ENCODE measurements at regions not wholly inside any gene's neighbourhood (a gene's known extent, or its start where the extent isn't known, plus 50 kb on each side); places are given as distances from the start of the nearest gene placed in this dataset.

DNA sequence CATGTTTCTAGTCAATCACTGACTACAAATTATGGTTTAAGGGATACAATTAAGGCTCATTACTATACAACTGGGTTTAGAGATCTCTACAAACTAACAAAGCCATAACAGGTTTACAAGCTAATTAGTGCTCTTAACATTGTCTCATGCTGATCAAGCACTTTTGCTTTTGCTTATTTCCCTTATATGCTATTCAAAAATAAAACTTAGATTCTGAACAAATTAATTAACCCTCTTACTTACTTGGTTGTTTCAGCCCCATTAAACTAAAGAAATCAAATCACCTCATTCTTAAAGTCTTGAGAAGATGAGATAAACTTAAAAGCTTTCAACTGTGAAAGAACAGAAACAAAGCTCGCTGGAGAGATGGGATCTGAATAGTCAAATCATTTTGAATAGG, 2024.5 kb upstream of the ADGRL3 start:
- TF ChIP-seq POLR2A (IDR thresholded peaks at IDR 0.05): no peak
- TF ChIP-seq, protein P1, sequence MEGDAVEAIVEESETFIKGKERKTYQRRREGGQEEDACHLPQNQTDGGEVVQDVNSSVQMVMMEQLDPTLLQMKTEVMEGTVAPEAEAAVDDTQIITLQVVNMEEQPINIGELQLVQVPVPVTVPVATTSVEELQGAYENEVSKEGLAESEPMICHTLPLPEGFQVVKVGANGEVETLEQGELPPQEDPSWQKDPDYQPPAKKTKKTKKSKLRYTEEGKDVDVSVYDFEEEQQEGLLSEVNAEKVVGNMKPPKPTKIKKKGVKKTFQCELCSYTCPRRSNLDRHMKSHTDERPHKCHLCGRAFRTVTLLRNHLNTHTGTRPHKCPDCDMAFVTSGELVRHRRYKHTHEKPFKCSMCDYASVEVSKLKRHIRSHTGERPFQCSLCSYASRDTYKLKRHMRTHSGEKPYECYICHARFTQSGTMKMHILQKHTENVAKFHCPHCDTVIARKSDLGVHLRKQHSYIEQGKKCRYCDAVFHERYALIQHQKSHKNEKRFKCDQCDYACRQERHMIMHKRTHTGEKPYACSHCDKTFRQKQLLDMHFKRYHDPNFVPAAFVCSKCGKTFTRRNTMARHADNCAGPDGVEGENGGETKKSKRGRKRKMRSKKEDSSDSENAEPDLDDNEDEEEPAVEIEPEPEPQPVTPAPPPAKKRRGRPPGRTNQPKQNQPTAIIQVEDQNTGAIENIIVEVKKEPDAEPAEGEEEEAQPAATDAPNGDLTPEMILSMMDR (IDR thresholded peaks at IDR 0.05): no peak
- Histone ChIP-seq H3K27me3 (no peaks in the 10 kb centered on the region), H3K4me3 (no peak overlapping the region), H3K9me3 (no peaks in the 10 kb centered on the region), H3K36me3 (no peaks in the 10 kb centered on the region), H3K4me1 (no peaks in the 10 kb centered on the region), H3K27ac (no peak overlapping the region)
- no peak for DNase-seq

DNA sequence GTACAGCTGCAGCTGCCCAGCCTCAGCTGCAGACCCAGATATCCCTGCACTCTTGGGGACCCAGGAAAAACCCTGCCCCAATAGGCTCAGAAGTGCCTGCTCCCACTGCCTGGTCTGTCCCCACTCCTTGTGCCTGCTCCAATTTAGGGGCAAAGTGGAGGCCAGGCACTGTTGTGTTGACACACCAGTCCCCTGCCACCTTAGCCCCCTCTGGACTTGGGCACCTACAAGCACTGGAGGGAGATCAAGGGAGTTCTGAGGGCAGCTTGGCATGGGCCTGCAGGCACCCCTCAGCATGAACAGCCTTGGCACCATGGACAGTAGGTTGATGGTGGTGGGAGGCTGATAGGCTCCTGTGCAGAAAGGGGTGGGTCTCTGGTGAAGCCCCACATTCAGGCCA, 2020.8 kb upstream of the ADGRL3 start:
- H3K4me1 ChIP-seq: no peaks in the 10 kb centered on the region
- no peak overlapping the region for H3K4me3 ChIP-seq
- H3K9me3 ChIP-seq: no peaks in the 10 kb centered on the region
- no peak overlapping the region for H3K27ac ChIP-seq
- no peaks in the 10 kb centered on the region for H3K27me3 ChIP-seq
- H3K36me3 ChIP-seq: no peaks in the 10 kb centered on the region
- DNase-seq: no peak
- TF ChIP-seq POLR2A (IDR thresholded peaks at IDR 0.05): no peak
- TF ChIP-seq, protein P1 (IDR thresholded peaks at IDR 0.05): no peak

DNA sequence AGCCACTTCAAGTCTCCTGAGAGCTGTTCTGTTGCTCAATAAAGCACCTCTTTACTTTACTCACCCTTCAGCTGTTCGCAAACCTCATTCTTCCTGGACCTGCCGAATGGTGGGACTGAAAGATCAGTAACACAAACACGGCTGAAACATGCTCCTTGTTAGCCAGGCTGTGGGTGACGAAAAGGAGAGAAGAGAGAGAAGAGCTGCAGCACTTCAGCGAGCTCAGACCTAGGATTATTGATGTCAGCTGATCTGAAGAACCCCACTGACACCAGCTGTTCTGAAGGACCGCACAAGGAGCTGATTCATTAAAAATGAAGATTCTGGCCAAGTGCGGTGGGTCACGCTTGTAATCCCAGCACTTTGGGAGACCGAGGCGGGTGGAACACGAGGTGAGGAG, 2020.0 kb upstream of the ADGRL3 start:
- H3K4me3 ChIP-seq: no peak overlapping the region
- H3K4me1 ChIP-seq: no peaks in the 10 kb centered on the region
- H3K9me3 ChIP-seq: no peaks in the 10 kb centered on the region
- no peaks in the 10 kb centered on the region for H3K27me3 ChIP-seq
- H3K27ac ChIP-seq: no peak overlapping the region
- H3K36me3 ChIP-seq: no peaks in the 10 kb centered on the region
- TF ChIP-seq, protein P1 (IDR thresholded peaks at IDR 0.05): no peak
- TF ChIP-seq POLR2A (IDR thresholded peaks at IDR 0.05): no peak
- DNase-seq: no peak

DNA sequence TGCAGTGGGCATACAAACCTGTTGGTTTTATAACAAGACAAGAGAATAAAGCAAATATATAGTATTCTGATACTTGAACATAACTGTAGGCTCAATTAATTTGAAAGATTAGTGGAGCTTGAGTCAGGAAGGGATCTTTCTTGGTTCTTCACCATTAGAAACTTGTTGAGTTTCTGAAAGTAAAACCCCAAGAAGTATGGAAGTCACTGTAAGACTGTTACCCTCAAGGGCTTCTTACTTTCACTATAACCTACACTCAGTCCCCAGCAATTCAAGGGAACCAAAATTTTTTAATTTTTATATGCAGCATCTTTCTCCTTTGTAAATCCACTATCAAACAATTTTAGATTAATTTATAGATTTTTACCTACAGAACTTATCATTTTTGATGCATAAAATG, 2019.2 kb upstream of the ADGRL3 start:
- Histone ChIP-seq H3K36me3 (no peaks in the 10 kb centered on the region), H3K4me3 (no peak overlapping the region), H3K9me3 (no peaks in the 10 kb centered on the region), H3K4me1 (no peaks in the 10 kb centered on the region), H3K27me3 (no peaks in the 10 kb centered on the region), H3K27ac (no peak overlapping the region)
- no peak for TF ChIP-seq POLR2A (IDR thresholded peaks at IDR 0.05)
- TF ChIP-seq, protein P1 (IDR thresholded peaks at IDR 0.05): no peak
- no peak for DNase-seq

DNA sequence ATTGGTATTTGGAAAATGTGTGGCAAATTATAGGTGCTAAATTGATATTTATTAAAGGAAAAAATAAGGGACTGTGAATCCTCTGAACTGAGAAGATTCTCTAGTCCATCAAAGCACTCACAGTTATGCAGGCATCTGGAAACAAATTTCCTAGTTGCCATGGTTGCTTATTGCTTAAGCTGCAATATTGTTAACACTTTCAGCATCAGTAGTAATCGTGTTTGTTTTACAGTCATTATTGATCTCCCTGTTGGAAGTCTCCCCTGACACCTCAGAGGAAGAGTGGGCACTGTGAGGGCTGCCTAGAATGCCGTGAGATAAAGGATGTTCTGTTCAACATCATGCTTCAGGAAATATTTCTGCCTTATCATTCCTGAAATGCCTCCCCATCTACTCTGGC, 2004.3 kb upstream of the ADGRL3 start:
- TF ChIP-seq, protein P1 (IDR thresholded peaks at IDR 0.05): no peak
- TF ChIP-seq POLR2A (IDR thresholded peaks at IDR 0.05): no peak
- Histone ChIP-seq H3K36me3 (no peaks in the 10 kb centered on the region), H3K4me1 (no peaks in the 10 kb centered on the region), H3K9me3 (no peaks in the 10 kb centered on the region), H3K27ac (no peak overlapping the region), H3K4me3 (no peak overlapping the region), H3K27me3 (no peaks in the 10 kb centered on the region)
- no peak for DNase-seq

DNA sequence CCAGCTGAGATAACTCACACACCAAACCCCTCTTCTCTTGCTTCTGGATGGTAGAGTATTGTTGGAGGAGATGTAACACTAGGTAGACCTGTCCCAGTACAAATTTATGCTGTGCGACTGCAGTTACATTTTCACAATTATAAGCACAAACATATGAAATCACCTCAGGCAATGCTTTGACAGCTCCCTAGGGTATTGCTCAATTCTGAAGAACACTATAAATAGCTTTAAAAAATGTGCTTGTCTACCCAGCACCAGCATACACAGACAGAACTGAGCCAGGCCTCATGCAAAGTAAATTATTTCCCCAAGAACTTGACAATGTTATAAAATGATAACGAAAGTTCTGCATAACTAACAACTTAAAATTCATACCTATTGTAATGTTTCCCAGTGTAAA, 1999.1 kb upstream of the ADGRL3 start:
- no peak for DNase-seq
- H3K4me3 ChIP-seq: no peak overlapping the region
- no peaks in the 10 kb centered on the region for H3K36me3 ChIP-seq
- no peak overlapping the region for H3K27ac ChIP-seq
- H3K4me1 ChIP-seq: no peaks in the 10 kb centered on the region
- no peaks in the 10 kb centered on the region for H3K9me3 ChIP-seq
- H3K27me3 ChIP-seq: no peaks in the 10 kb centered on the region
- TF ChIP-seq, protein P1 (IDR thresholded peaks at IDR 0.05): no peak
- no peak for TF ChIP-seq POLR2A (IDR thresholded peaks at IDR 0.05)

Data from Peyer's patch (tissue), 4 donors.